AG04449 (cell line): ENCODE measurements at regions not wholly inside any gene's neighbourhood (a gene's known extent, or its start where the extent isn't known, plus 50 kb on each side); places are given as distances from the start of the nearest gene placed in this dataset.
A peak's percentile ranks its signal among the peaks of the same experiment; 100 is the strongest.

Experiments
- CTCF ChIA-PET: fragments of 350-600 bp; formaldehyde crosslinking; extraction: SDS; loops from one replicate; lab custom pipeline; 2021; ENCODE audit warnings: antibody characterized with exemption; lab: Yijun Ruan, JAX
- POLR2A ChIA-PET: fragments of 400-600, 350-600 bp; formaldehyde crosslinking; extraction: SDS; loops from one replicate; lab custom pipeline; 2020; ENCODE audit warnings: antibody characterized with exemption, inconsistent platforms; lab: Yijun Ruan, JAX
- DNase-seq: peaks from one replicate; pipeline ENCODE4 v3.0.0-alpha.2; 2010; ENCODE audit warnings: low read depth, low spot score
- H3K4me3 ChIP-seq: 2 replicates; pipeline ENCODE4 v1.5.1; 2011; ENCODE audit warnings: low read depth, mild to moderate bottlenecking, control low read depth, low read length
- CTCF ChIP-seq: IDR thresholded peaks from one replicate; pipeline ENCODE4 v1.5.1; 2011; ENCODE audit warnings: mild to moderate bottlenecking, moderate library complexity, low read length, control low read depth, inconsistent platforms; ENCODE audit not compliant: insufficient read depth; ENCODE audit errors: missing control alignments

- no peak for DNase-seq
- H3K4me3 ChIP-seq, result no peak overlapping the region
- ChIA-PET CTCF (no interaction called here), POLR2A (no interaction called here)
- TF ChIP-seq CTCF, result no peak
These were observed 589.2 kb downstream of the INHBA start for GRCh38 chr7:41113719-41114118.

- POLR2A ChIA-PET, result no interaction called here
- CTCF ChIA-PET, result no interaction called here
- DNase-seq, result no peak
- H3K4me3 ChIP-seq, result no peak overlapping the region
- TF ChIP-seq CTCF, result no peak
These were observed 592.7 kb downstream of the INHBA start for GRCh38 chr7:41110186-41110585.

GRCh38 chr7:41108821-41109220, 594.1 kb downstream of the INHBA start:
- ChIA-PET CTCF (no interaction called here), POLR2A (no interaction called here)
- TF ChIP-seq CTCF, result no peak
- H3K4me3 ChIP-seq, result no peak overlapping the region
- DNase-seq, result no peak

GRCh38 chr7:41107938-41108448, 594.9 kb downstream of the INHBA start:
- CTCF ChIA-PET, result no interaction called here
- TF ChIP-seq CTCF, result no peak
- POLR2A ChIA-PET, result no interaction called here
- no peak overlapping the region for H3K4me3 ChIP-seq
- no peak for DNase-seq

- DNase-seq, result no peak
- POLR2A ChIA-PET, result no interaction called here
- no peak for TF ChIP-seq CTCF
- CTCF ChIA-PET, result no interaction called here
- no peak overlapping the region for H3K4me3 ChIP-seq
These were observed 595.5 kb downstream of the INHBA start for GRCh38 chr7:41107330-41107937.

GRCh38 chr7:41104631-41105030, 598.3 kb downstream of the INHBA start:
- DNase-seq, result peak; percentile 29
- POLR2A ChIA-PET, result no interaction called here
- no peak overlapping the region for H3K4me3 ChIP-seq
- CTCF ChIA-PET, result interaction anchor here (1.1 kb wide), 1 partner anchor 16 kb away, joined by 3 read pairs; no protein-coding TSS in a partner anchor
- no peak for TF ChIP-seq CTCF
